T1000 (cell line): ENCODE measurements at regions not wholly inside any gene's neighbourhood (a gene's known extent, or its start where the extent isn't known, plus 50 kb on each side); places are given as distances from the start of the nearest gene placed in this dataset.
"Not testable (repeated sequence)": the region's sequence is repeated elsewhere in the genome, so short reads cannot be mapped to it uniquely, and the experiment has no call there.

Experiments
- DNase-seq: peaks from one replicate; lab custom pipeline; 2025; ENCODE audit warnings: mixed read lengths; lab: John Stamatoyannopoulos, UW

DNA sequence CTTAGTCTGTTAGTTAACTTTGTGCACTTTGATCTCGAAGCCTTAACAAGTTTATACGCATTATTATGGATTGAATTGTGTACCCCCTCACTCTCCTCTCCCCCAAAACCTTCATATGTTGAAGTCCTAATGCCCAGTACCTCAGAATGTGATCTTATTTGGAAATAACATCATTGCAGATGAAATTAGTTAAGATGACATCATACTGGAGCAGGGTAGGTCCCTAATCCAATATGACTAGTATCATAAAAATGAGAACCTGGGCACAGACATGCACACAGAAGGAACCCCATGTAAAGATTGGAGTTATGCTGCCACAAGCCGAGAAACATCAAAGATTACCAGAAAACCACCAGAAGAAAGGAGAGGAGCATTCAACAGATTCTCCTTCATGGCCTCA lies 85.8 kb upstream of the TSC22D1 start:
- no peak for DNase-seq

DNA sequence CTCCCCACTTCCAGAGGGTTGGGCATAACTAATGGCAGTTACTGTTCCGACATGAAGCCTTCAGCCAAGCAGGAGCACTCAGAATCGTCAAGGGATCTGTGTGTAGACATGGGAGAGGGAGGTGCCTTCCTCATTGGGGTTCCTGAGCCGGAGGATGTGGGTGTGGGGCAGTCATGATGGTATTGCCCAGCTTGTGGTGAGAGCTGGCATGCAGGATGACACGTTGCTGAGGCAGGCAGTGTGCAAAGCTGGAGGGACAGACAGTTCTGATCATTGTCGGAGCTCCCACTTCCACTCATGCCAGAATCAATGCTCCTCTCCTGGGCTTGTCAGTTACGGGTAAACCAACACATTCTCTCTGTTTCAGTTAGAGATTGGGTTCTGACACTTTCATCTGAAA lies 83.9 kb upstream of the TSC22D1 start:
- DNase-seq, result no peak

DNA sequence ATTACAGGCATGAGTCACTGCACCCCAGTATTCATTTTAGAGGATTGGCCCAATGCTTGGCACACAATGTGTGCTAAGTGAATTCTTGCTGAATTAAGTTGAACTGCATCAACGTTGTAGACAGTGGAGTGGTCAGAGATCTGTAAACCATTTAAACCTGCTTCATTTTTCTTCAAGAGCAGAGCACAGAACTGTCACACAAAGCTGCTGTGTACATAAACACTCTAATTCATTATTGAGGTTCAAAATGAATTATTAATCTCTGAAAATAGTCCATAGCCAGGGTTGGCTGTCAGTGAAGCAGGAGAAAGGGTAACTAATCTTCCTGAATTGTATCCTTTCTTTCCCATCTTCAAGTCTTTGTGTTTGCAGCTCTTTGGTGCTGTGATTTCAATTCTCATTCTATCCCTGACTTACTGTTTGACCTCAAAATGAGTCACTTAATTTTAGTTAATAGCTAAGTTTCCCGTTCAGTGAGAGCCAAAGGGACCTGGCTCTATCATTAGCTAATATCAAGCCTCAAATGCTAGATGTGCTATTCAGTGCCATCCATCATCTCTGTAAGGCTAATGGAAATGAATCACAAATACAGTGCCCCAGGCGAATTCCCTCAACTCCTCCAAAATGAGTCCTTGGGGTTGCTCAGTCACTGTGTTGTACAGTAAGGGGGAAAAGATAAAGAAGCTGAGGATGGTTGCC lies 77.0 kb upstream of the TSC22D1 start:
- DNase-seq, result no peak

DNA sequence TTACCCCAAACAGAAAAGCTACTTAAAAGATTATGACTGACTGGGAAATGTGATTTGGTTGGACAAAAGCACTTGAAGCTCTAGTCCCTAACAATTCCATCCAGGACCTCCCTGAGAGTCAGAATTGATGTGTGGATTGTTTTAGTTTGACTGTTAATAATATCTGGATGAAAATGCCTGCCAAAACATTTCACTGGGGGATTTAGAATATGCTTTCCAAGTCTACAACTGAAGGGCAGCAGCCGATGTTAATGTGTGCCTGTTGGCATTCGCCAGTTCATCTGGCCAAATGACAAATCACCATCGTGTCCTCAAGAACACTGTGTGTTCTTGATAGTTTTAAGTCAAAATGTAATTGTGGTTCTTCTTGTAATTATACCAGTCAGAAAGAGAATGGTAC lies 76.0 kb upstream of the TSC22D1 start:
- no peak for DNase-seq

DNA sequence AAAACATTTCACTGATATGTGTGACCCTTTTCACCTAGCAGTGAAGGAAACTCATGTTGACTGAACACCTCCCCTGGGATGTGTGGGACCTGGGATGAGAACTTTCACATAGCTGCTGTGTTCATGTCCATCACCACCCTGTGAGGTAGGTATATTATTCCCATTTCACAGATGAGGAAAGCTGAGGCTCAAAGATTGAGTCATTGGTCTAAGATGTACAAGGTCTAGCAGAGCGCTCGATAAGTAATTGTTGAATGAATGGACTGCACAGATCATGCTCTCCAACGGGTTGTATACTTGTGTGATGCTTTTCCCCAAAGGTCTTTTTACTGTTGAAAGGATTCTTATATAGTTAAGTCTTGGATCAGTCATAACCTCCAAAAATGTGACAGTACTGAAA lies 75.6 kb upstream of the TSC22D1 start:
- DNase-seq, result no peak

GRCh38 chr13:44651209-44651608 lies 75.1 kb upstream of the TSC22D1 start:
- no peak for DNase-seq

DNA sequence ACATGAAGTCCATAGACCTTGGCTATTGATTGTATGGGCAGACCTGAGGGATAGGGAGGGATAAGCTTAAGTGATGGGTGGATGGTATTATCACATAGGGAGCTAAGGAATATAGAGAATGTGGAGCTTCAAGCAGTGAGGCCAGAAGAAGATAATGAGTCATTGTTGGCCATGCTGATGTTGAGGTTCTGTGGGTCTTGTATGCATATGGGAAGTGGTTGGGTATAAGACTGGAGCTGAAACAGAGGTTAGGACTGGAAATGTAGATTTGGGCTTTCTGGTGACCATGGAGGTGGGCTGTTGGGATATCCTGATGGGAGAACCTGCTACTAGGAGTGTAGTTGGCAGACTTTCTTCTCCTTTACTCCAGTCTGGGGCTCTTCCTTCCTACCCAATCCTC lies 73.7 kb upstream of the TSC22D1 start:
- no peak for DNase-seq

DNA sequence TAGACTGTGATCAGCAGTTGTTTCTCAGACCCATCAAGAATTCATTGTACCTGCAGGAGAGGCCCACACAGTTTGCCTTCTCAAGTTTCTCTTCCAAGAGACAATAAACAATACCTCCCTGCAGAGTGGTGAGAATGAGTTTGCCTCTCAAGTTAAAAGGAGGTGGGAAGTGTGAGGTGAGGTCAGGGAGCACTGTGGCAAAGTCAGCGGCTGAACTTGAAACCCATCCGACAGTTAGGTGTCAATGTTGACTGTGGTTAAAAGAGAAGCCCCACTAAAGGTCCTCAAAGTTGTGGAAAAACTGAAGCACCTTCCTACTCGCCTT lies 72.9 kb upstream of the TSC22D1 start:
- DNase-seq, result no peak

DNA sequence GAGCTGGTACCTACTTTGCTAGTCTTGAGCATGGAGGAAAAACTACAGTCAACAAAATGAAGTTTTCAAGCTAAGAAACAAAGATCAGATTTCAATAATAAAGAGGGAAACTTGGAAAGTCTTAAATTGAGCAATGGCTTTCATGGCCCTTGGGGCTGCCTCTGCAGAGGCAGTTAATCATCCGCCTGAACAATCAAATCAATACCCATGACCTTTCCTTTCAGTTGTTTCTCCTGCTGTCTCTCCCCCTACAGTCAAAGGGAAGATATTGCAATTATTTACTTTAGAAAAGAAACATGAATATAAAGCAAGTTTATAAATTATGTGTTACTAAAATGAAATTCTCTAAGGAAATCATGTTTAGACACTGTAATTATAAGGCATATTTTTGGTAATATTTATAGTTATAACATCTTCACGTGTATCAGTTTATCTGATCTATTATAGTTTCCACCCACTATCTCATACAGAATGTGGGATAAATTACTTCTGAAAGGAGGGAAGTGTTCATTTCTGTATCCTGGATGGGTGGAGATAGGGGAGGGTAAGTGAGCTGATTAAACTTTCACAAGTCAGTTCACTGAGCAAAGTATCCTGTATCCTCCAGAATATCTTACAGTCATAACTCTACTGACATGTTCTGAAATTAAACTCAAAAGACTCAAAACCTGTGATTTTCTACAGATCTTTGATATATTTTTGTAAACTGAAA lies 72.4 kb upstream of the TSC22D1 start:
- no peak for DNase-seq

DNA sequence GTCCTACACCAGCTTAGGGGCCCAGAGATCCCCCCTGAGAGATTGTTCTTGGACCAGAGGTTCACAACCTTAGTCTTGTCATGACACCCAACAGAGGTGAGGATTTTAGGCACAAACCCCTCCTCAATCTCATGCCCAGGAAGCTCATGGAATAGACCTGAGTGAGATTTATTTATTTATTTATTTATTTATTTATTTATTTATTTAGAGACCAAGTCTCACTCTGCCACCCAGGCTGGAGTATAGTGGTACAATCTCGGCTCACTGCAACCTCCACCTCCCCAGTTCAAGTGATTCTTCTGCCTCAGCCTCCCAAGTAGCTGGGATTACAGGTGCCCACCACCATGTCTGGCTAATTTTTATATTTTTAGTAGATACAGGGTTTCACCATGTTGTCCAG lies 71.4 kb upstream of the TSC22D1 start:
- not testable (repeated sequence) for DNase-seq

DNA sequence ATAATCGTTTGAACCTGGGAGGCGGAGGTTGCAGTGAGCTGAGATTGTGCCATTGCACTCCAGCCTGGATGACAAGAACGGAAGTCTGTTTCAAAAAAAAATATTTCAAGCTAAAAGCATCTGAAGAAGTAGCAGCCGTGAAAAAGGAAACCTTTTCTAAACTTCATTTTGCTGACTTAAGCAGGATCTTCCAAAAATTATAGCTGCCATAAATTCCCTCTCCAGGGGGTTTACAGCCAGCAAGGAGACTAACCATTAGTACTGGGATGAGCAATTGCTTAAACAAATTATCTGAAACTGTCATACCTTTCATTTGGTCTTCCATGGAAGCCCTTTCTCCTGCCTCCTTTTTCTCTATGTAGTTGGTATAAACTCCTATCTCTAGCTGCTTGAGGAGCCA lies 69.9 kb upstream of the TSC22D1 start:
- no peak for DNase-seq

DNA sequence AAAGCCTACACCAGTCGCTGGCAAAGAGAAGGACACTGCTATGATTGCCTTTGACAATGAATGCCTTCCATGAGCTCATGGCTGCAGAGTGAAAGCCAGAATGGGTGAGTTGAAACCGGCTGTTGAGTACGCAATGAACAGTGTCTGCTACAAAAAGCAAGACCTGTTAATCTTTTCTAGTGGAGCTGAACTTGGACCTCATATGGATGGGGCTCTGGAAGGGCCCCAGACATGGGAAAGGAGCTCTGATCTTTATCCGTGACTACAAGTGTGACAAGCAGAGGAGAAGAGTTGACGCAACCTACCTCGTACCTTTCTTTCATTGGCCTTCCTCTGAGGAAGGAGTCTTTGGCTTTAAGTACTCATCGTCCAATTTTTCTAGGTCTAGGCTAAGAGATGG lies 67.1 kb upstream of the TSC22D1 start:
- DNase-seq, result no peak

GRCh38 chr13:44637581-44637980 lies 61.5 kb upstream of the TSC22D1 start:
- no peak for DNase-seq

DNA sequence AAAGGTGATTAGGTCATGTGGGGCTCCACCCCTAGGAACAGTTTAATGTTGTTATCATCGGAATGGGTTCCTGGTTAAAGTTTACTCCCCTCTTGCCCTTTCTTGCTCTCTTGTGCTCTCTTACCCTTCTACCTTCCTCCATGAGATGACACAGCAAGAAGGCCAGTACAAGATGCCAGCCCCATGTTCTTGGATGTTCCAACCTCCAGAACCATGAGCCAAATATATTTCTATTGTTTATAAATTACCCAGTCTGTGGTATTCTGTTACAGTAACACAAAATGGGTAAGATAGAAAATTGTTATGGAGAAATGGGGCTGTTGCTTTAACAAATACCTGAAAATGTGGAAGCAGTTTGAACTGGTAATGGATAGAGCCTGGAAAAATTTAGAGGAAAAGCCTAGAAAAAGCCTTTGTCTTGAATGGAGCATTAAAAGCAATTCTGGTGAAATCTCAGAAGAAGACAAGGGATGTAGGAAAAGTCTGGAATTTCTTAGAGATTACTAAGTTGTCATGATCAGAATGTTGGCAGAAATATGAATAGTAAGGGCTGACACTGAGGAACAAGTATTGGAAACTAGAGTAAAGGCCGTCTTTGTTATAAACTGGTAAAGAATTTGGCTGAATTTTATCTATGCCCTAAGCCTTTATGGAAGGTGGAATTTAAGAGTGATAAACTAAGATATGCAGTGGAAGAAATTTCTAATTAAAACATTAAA lies 53.5 kb upstream of the TSC22D1 start:
- no peak for DNase-seq

DNA sequence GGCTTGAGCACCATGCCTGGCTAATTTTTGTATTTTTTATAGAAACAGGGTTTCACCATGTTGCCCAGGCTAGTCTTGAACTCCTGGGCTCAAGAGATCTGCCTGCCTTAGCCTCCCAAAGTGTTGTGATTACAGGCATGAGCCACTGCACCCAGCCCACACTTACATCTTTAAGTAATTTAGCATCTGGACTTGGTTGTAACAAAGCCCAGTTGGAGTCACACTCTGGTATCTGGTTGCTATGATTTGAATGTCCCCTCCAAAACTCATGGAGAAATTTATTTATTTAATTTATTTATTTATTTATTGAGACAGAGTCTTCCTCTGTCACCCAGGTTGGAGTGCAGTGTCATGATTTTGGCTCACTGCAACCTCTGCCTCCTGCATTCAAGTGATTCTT lies 52.7 kb upstream of the TSC22D1 start:
- DNase-seq, result not testable (repeated sequence)

GRCh38 chr13:44627441-44627840 lies 51.3 kb upstream of the TSC22D1 start:
- DNase-seq, result no peak

DNA sequence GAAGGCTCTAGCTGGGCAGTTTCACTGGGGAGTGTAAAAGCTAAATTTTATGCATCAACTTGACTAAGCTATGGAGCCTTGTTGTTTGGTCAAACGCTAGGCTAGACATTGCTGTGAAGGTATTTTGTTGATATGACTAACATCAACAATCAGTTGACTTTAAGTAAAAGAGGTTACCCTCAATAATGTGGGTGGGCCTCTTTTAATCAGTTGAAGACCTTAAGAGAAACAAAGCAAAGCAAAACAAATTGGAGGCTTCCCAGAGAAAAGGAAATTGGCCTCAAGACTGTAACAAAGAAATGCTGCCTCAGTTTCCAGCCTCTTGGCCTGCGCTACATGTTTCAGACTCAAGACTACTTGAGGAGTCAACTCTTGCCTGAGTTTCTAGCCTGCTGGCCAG lies 50.0 kb upstream of the TSC22D1 start:
- no peak for DNase-seq
